IMR-90 (cell line): ENCODE measurements at regions not wholly inside any gene's neighbourhood (a gene's known extent, or its start where the extent isn't known, plus 50 kb on each side); places are given as distances from the start of the nearest gene placed in this dataset.

Experiments
- ATAC-seq: fragments of 200-7000 bp; cut with Tn5 transposase; 2 replicates; pipeline ENCODE4 v1.9.1; 2020; ENCODE audit warnings: low read depth, mild to moderate bottlenecking, moderate library complexity
- BruUV-seq: library from RNA; stranded (reverse); fragments of 400-500 nt; replicated peaks from 2 replicates; lab custom pipeline; 2021; lab: Mats Ljungman, UMichigan
- CTCF ChIA-PET: fragments of 300-600 bp; formaldehyde crosslinking; extraction: SDS; loops from one replicate; lab custom pipeline; 2021; ENCODE audit warnings: antibody characterized with exemption; lab: Yijun Ruan, JAX
- POLR2A ChIA-PET: fragments of 300-600 bp; sonication (Branson Sonifier 250); formaldehyde crosslinking; loops from one replicate; lab custom pipeline; 2022; ENCODE audit warnings: antibody characterized with exemption; ENCODE audit not compliant: unreplicated experiment; lab: Charles Lee
- DNase-seq: peaks from one replicate; pipeline ENCODE4 v3.0.0; 2013
- H2AFZ ChIP-seq: replicated peaks from 2 replicates; pipeline ENCODE3; 2013; ENCODE audit warnings: low read length, mild to moderate bottlenecking; ENCODE audit not compliant: poor library complexity
- H2AK5ac ChIP-seq: 2 replicates; pipeline ENCODE4 v1.6.1; 2013; ENCODE audit warnings: low read depth, low read length, inconsistent platforms
- H2AK9ac ChIP-seq: replicated peaks from 2 replicates; pipeline ENCODE3; 2013; ENCODE audit warnings: mild to moderate bottlenecking, low read depth, low read length, moderate library complexity; ENCODE audit not compliant: poor library complexity
- H2BK120ac ChIP-seq: 2 replicates; pipeline ENCODE4 v1.6.1; 2013; ENCODE audit warnings: low read depth, low read length, inconsistent platforms
- H2BK15ac ChIP-seq: 3 replicates; pipeline ENCODE4 v1.6.1; 2013; ENCODE audit warnings: low read depth, low read length, inconsistent platforms
- H2BK20ac ChIP-seq: 2 replicates; pipeline ENCODE4 v1.6.1; 2013; ENCODE audit warnings: low read depth, mild to moderate bottlenecking, inconsistent platforms, low read length, moderate library complexity
- H2BK5ac ChIP-seq: 2 replicates; pipeline ENCODE4 v1.6.1; 2013; ENCODE audit warnings: mild to moderate bottlenecking, low read depth, low read length, inconsistent platforms; ENCODE audit not compliant: poor library complexity, severe bottlenecking
- H3K14ac ChIP-seq: replicated peaks from 2 replicates; pipeline ENCODE4 v1.6.1; 2013; ENCODE audit warnings: low read depth, low read length, inconsistent platforms
- H3K18ac ChIP-seq: 2 replicates; pipeline ENCODE4 v1.6.1; 2013; ENCODE audit warnings: low read depth, low read length, control low read depth
- H3K23ac ChIP-seq: 2 replicates; pipeline ENCODE4 v1.6.1; 2013; ENCODE audit warnings: low read depth, low read length, inconsistent platforms
- H3K27ac ChIP-seq: 2 replicates; pipeline ENCODE4 v1.5.1; 2013; ENCODE audit warnings: mild to moderate bottlenecking, control low read depth, low read length; ENCODE audit not compliant: insufficient read depth
- H3K27me3 ChIP-seq: 2 replicates; pipeline ENCODE4 v1.6.1; 2013; ENCODE audit warnings: low read length; ENCODE audit not compliant: control insufficient read depth, insufficient read depth
- H3K36me3 ChIP-seq: 2 replicates; pipeline ENCODE4 v1.6.1; 2013; ENCODE audit warnings: low read length, mixed read lengths; ENCODE audit not compliant: control insufficient read depth, insufficient read depth
- H3K4ac ChIP-seq: 2 replicates; pipeline ENCODE4 v1.6.1; 2013; ENCODE audit warnings: low read depth, low read length, inconsistent platforms
- H3K4me1 ChIP-seq: 2 replicates; pipeline ENCODE4 v1.6.1; 2013; ENCODE audit warnings: low read length, mixed read lengths; ENCODE audit not compliant: control insufficient read depth, insufficient read depth
- H3K4me2 ChIP-seq: 2 replicates; pipeline ENCODE4 v1.6.1; 2013; ENCODE audit warnings: low read depth, mild to moderate bottlenecking, control low read depth, low read length, moderate library complexity
- H3K4me3 ChIP-seq: 2 replicates; pipeline ENCODE4 v1.5.1; 2013; ENCODE audit warnings: low read depth, mild to moderate bottlenecking, control low read depth, low read length, moderate library complexity; ENCODE audit not compliant: insufficient read depth
- H3K56ac ChIP-seq: 2 replicates; pipeline ENCODE4 v1.6.1; 2013; ENCODE audit warnings: low read length, inconsistent platforms; ENCODE audit not compliant: insufficient read depth; ENCODE audit errors: extremely low read depth
- H3K79me1 ChIP-seq, 2 experiments: 2 replicates each; pipeline ENCODE4 v1.6.1; 2013; ENCODE audit warnings: low read length in 2 of 2, inconsistent platforms in 1 of 2, low read depth in 1 of 2
- H3K9ac ChIP-seq: 2 replicates; pipeline ENCODE4 v1.6.1; 2013; ENCODE audit warnings: low read depth, low read length, control low read depth
- H3K9me1 ChIP-seq: 2 replicates; pipeline ENCODE4 v1.6.1; 2013; ENCODE audit warnings: low read length, inconsistent platforms; ENCODE audit not compliant: insufficient read depth
- H3K9me3 ChIP-seq: 2 replicates; pipeline ENCODE4 v1.6.1; 2013; ENCODE audit warnings: low read length; ENCODE audit not compliant: control insufficient read depth, insufficient read depth
- H4K20me1 ChIP-seq: 2 replicates; pipeline ENCODE4 v1.6.1; 2013; ENCODE audit warnings: low read length, inconsistent platforms; ENCODE audit not compliant: insufficient read depth
- H4K5ac ChIP-seq: 2 replicates; pipeline ENCODE4 v1.6.1; 2013; ENCODE audit warnings: mild to moderate bottlenecking, low read depth, low read length, control low read depth
- H4K8ac ChIP-seq, 2 experiments: 2 replicates each; pipeline ENCODE4 v1.6.1; 2013; ENCODE audit warnings: low read depth in 2 of 2, low read length in 2 of 2, control low read depth in 1 of 2, inconsistent platforms in 1 of 2
- H4K91ac ChIP-seq: 2 replicates; pipeline ENCODE4 v1.6.1; 2013; ENCODE audit warnings: low read depth, low read length, inconsistent platforms; ENCODE audit not compliant: insufficient read depth
- BHLHE40 ChIP-seq: fragments of 150-350 bp; IDR thresholded peaks from 2 replicates; pipeline ENCODE4 v1.6.1; 2016; ENCODE audit warnings: mild to moderate bottlenecking, low read depth, low read length
- CEBPB ChIP-seq: IDR thresholded peaks from 2 replicates; pipeline ENCODE4 v1.6.1; 2012; ENCODE audit warnings: low read depth, low read length, improper control_type of control experiment
- CHD1 ChIP-seq: IDR thresholded peaks from 2 replicates; pipeline ENCODE4 v1.6.1; 2012; ENCODE audit warnings: low read depth, low read length, improper control_type of control experiment
- CTCF ChIP-seq: conservative IDR thresholded peaks from 2 replicates; pipeline ENCODE4 v1.5.1; 2012; ENCODE audit warnings: mild to moderate bottlenecking, low read depth, low read length, improper control_type of control experiment
- ELK1 ChIP-seq: fragments of 150-350 bp; IDR thresholded peaks from 2 replicates; pipeline ENCODE4 v1.6.1; 2016; ENCODE audit warnings: low read depth, mild to moderate bottlenecking, low read length, moderate library complexity, borderline replicate concordance
- FOS ChIP-seq: fragments of 150-350 bp; IDR thresholded peaks from 2 replicates; pipeline ENCODE4 v1.6.1; 2016; ENCODE audit warnings: low read depth, low read length
- MAFK ChIP-seq: IDR thresholded peaks from 2 replicates; pipeline ENCODE4 v1.6.1; 2012; ENCODE audit warnings: low read depth, low read length, improper control_type of control experiment
- MAZ ChIP-seq: IDR thresholded peaks from 2 replicates; pipeline ENCODE4 v1.6.1; 2012; ENCODE audit warnings: low read depth, mild to moderate bottlenecking, low read length, improper control_type of control experiment, moderate library complexity, borderline replicate concordance
- MXI1 ChIP-seq: IDR thresholded peaks from 2 replicates; pipeline ENCODE4 v1.6.1; 2012; ENCODE audit warnings: low read depth, mild to moderate bottlenecking, low read length, moderate library complexity, borderline replicate concordance
- NFE2L2 ChIP-seq: fragments of 150-350 bp; IDR thresholded peaks from 2 replicates; pipeline ENCODE4 v1.6.1; 2016; ENCODE audit warnings: low read depth, mild to moderate bottlenecking, low read length
- POLR2A ChIP-seq: IDR thresholded peaks from 2 replicates; pipeline ENCODE4 v1.6.1; 2012; ENCODE audit warnings: mild to moderate bottlenecking, low read depth, low read length
- RAD21 ChIP-seq: IDR thresholded peaks from 2 replicates; pipeline ENCODE4 v1.6.1; 2012; ENCODE audit warnings: low read length, improper control_type of control experiment
- RCOR1 ChIP-seq: IDR thresholded peaks from 2 replicates; pipeline ENCODE4 v1.6.1; 2012; ENCODE audit warnings: mild to moderate bottlenecking, low read length, improper control_type of control experiment; ENCODE audit not compliant: insufficient replicate concordance
- RFX5 ChIP-seq: IDR thresholded peaks from 2 replicates; pipeline ENCODE4 v1.8.0; 2012; ENCODE audit warnings: low read depth, mild to moderate bottlenecking, low read length, moderate library complexity
- SMC3 ChIP-seq: fragments of 150-350 bp; IDR thresholded peaks from 2 replicates; pipeline ENCODE4 v1.6.1; 2016; ENCODE audit warnings: low read depth, mild to moderate bottlenecking, antibody characterized with exemption, low read length, moderate library complexity
- WGBS, 2 experiments: methylation state at CpG; one replicate each; pipeline versions ENCODE4 v1.1.5 to v1.1.7; 2013; ENCODE audit warnings: missing lambda C conversion rate in 2 of 2; ENCODE audit not compliant: insufficient read length in 1 of 2; ENCODE audit errors: extremely low coverage in 2 of 2; 5-methylcytosine and 5-hydroxymethylcytosine counted together
- dilution Hi-C: fragments of 300-500 bp; cut with HindIII; formaldehyde crosslinking; loops from one replicate; pipeline ENCODE4 v1.14.3; 2018; ENCODE audit warnings: low sequenced_read_pairs; ENCODE audit not compliant: unreplicated experiment
- in situ Hi-C: fragments of 300-500 bp; cut with MboI; formaldehyde crosslinking; loops from 3 replicates; pipeline ENCODE4 v1.14.3; 2019; ENCODE audit warnings: low sequenced_read_pairs, inconsistent platforms, mixed read lengths
- intact Hi-C: fragments of 100-400 bp; cut with micrococcal nuclease; formaldehyde crosslinking; loops from 2 replicates; pipeline ENCODE4 v1.10.0; 2022
- TF ChIP-seq, protein P1 (sequence below): fragments of 150-350 bp; IDR thresholded peaks from 2 replicates; pipeline ENCODE4 v1.6.1; 2017; ENCODE audit warnings: mild to moderate bottlenecking, antibody characterized with exemption, low read length, low read depth

DNA sequence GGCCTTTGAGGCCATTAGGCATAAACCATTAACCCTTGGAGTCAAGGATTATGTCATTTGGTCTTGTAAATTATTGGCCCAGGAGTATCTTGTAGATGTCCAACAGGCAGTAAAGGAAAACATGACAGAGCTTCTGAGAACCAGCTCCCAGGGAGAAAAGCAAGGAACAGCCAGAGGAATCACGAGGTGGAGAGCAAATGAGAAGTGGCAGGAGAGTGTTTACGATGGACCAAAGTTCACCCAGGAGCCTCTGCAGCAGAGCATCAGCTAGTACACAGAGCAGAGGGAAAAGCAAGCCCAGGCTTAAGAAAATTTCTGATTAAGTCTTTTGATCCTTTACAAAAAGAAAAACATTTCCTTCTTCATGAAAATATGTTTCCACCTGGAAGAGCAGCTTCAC is 206.2 kb downstream of the NDUFS4 start:
- dilution Hi-C loops: no loop called here
- Histone ChIP-seq H3K4ac (no peak overlapping the region), H2BK5ac (no peak overlapping the region), H3K4me1 (no peaks in the 10 kb centered on the region), H3K4me3 (no peak overlapping the region), H2BK120ac (no peak overlapping the region), H4K20me1 (no peaks in the 10 kb centered on the region), H3K27ac (no peak overlapping the region), H3K23ac (no peak overlapping the region), H3K9me3 (peaks cover 2% of the 10 kb centered on the region; the same call in 1 of the 2 replicates), H3K9ac (no peak overlapping the region), H3K79me1 (no peaks in the 10 kb centered on the region), H2AFZ (no peak overlapping the region), H3K14ac (no peak overlapping the region), H2BK15ac (no peak overlapping the region), H3K36me3 (no peaks in the 10 kb centered on the region), H3K9me1 (no peaks in the 10 kb centered on the region), H4K8ac (no peak overlapping the region), H2AK5ac (no peak overlapping the region), H4K5ac (no peak overlapping the region), H3K18ac (no peak overlapping the region), H2AK9ac (no peak overlapping the region), H4K91ac (no peak overlapping the region), H3K27me3 (peaks cover 4% of the 10 kb centered on the region; the same call in 1 of the 2 replicates), H3K56ac (no peak overlapping the region), H2BK20ac (no peak overlapping the region), H3K4me2 (no peak overlapping the region)
- in situ Hi-C loops: no loop called here
- no TSS peak for BruUV-seq
- CTCF ChIA-PET: no interaction called here
- POLR2A ChIA-PET: no interaction called here
- DNase-seq (no peak), ATAC-seq (no peak)
- no CpG with 5 or more reads among the region's 2 CpGs for WGBS, 2 experiments
- intact Hi-C loops: no loop called here
- TF ChIP-seq FOS (no peak), NFE2L2 (no peak), SMC3 (no peak), BHLHE40 (no peak), RCOR1 (no peak), POLR2A (no peak), MXI1 (no peak), MAFK (no peak), MAZ (no peak), CEBPB (no peak), RAD21 (no peak), RFX5 (no peak), CHD1 (no peak), ELK1 (no peak), CTCF (no peak)
- TF ChIP-seq, protein P1, sequence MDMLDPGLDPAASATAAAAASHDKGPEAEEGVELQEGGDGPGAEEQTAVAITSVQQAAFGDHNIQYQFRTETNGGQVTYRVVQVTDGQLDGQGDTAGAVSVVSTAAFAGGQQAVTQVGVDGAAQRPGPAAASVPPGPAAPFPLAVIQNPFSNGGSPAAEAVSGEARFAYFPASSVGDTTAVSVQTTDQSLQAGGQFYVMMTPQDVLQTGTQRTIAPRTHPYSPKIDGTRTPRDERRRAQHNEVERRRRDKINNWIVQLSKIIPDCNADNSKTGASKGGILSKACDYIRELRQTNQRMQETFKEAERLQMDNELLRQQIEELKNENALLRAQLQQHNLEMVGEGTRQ: no peak
